Brain pericyte (primary cell): ENCODE measurements at regions not wholly inside any gene's neighbourhood (a gene's known extent, or its start where the extent isn't known, plus 50 kb on each side); places are given as distances from the start of the nearest gene placed in this dataset.
"Not testable (repeated sequence)": the region's sequence is repeated elsewhere in the genome, so short reads cannot be mapped to it uniquely, and the experiment has no call there.

Source experiments
- DNase-seq: peaks from one replicate; pipeline ENCODE4 v3.0.0-alpha.2; 2012; ENCODE audit warnings: low read depth, low spot score

DNA sequence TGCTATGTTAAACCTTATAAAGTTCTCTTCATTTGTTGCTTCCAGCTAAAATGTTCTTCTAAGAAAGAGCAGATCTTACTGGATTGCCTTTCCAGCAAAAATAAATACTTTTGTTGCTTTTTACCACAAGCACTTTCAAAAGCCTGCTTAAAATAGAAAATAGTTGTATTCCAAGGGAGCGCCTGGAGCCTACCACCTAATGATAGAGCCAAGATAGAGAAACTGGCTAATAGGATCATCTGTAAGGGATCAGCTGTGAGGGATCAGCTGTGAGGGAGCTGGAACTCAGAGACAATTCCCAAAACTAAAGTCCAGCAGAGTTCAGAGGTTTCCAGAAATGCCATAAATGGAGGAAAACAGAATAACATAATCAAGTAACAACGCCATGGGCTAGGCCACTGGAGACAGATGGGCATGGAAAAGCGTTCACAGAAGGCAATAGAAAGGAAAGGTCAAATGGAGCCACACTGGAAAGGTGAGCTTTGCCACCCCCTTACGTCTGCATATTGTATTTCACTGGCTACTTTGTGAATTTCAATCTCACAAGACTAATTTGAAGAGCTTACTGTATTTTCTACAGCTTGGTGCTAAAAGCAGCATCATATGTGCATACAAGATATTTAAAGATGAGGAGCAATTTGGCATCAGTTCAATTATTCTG is 140.6 kb upstream of the TLE4 start:
- DNase-seq: no peak

DNA sequence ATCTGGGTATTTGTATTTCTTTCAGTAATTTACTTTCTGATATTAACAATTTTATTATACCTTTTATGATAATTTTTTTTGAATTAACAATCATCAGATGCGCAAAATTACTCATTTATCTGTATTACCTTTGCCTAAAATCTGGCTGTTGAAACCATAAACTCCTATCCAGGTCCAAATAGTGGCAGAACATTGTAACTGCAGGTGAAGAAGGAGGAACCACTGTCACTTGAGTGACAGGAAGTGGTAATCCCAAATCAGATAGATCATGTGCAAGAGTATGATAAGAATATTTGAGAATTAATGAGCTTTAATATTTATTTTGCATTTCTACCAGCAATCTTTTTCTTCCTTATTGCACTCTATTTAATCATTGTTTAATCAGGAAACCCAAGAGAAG is 139.3 kb upstream of the TLE4 start:
- DNase-seq: no peak

DNA sequence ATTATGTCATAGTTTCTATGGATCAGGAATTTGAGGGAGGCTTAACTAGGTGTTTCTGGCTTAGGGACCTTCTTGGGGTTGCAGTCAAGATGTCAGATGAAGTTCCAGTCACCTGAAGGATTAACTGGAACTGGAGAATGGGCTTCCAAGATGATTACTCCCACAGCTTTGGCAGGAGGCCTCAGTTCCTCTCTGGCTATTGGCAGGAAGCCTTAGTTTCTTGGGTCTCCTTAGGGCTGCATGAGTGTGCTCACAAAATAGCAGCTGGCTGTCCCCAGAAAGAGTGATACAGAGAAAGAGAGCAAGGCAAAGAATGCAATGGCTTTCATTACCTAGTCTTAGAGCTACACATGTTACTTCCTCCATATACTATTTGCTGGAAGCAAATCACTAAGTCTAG is 138.1 kb upstream of the TLE4 start:
- no peak for DNase-seq

DNA sequence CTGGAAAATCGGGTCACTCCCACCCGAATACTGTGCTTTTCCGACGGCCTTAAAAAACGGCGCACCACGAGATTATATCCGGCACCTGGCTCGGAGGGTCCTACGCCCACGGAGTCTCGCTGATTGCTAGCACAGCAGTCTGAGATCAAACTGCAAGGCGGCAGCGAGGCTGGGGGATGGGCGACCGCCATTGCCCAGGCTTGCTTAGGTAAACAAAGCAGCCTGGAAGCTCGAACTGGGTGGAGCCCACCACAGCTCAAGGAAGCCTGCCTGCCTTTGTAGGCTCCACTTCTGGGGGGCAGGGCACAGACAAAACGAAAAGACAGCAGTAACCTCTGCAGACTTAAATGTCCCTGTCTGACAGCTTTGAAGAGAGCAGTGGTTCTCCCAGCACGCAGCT is 132.5 kb upstream of the TLE4 start:
- DNase-seq: not testable (repeated sequence)

DNA sequence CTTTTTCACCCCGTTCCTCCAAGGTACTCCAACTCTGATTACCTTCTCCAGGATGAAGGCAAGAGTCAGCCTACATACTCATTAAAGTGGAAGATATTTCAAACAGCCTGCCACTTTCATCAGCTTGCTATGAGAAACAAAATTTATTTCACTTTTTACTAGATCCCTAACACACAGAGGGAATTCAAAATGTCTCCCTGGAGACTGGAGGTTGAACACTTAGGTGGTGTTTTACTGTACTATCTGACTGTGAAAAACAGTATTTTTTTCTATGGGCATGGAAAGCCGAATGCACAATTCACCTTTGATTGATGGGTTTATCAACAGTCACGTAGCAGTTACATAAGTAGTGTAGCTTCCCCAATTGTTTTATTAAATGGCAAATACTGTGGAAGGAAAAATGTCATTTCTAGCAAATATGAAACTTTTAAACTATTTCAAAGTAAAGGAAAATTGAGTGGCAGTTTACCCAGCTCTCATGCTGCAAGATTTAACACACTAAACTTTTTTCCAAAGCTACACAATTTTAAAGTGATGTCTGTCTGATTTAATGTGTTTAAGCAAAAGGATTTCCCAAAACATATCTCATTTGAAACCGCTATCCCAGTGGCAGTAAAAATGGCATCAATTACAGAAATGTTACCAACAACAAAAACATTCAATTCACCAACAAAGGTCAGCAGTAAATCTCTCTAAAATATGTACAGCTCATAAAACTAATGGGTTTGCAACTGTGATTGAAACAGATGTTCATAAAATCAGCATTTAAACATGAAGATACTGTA is 125.0 kb upstream of the TLE4 start:
- DNase-seq: no peak

DNA sequence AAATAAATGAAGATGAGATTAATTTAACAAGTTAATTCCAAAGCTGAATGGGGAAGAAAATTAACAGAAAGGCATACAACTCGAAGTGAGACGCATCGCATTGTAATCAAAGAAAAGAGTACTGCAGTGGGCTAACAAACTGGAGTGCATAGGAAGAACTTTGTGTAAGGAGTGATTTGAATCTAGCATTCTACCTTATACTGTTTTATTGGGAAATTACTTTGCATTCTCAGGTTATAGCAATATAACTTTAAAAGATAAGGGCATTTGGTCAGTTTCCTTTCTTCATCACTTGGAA is 124.5 kb upstream of the TLE4 start:
- no peak for DNase-seq

DNA sequence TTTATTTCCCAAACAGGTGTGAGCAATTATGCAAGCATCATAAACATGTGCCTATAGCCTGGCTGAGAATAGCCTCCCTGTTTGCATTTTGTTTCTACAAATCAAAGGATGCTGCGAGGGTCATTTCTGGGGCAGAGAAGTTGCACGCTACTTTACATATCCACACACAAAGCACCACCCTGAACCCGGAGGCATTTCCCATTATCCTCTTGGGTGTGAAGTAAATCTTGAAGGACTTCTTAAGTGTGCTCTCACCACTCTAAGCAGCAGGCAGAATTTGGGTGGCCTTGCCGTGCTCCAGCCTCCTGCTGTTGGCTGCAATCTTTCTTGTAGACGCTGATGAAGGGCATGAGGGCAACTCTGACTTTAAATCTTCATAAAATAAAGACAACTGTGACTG is 124.0 kb upstream of the TLE4 start:
- DNase-seq: no peak

DNA sequence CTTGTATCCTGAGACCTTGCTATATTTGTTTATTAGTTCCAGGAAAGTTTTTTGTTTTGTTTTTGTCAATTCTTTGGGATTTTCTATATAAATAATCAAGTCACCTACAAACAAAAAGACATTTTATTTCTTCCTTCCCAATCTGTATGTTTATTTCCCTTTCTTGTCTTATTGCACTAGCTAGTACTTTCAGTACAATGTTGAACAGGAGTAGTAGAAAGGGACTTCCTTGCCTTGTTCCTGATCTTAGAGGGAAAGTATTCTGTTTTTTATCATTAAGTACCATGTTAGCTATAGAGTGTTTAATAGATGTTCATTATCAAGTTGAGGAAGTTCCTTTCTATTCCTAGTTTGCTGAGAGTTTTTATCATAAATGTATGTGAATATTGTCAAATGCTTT is 119.5 kb upstream of the TLE4 start:
- DNase-seq: no peak

DNA sequence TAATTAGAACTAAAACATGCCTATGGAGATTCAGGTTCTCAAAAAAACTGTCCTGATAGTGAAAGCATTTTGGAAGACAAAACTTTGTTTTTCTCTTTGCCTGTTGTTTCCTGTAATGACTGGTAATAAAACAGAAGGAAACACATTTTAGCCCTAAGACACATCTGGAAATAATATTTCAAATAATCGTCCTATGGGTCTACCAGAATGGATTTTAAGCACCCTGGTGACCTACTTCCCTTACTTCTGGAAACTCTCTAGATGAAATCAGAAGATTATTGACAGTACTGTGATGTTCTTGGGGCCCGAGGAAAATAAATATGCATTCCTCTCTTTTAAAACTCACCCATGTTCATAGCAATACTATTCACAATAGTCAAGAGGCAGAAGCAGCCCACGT is 110.1 kb upstream of the TLE4 start:
- DNase-seq: no peak

DNA sequence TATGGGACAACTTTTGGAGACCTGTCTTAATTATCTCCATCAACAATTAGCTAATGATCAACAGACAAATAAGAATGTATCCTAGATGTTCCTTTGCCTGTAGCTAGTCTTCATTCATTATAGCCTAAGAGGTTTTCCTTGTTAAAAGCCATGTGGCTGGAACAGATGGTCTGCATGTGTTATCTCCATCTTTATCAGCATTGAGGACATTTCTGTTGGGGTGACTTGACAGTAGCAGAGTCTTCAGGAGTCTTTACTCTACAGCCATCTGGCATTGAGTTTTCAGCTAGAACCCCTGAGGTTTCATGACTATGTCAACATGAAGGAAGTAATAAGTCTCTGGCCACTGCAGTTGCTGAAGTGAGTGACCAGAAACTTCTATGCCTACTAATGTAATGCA is 106.6 kb upstream of the TLE4 start:
- DNase-seq: no peak

DNA sequence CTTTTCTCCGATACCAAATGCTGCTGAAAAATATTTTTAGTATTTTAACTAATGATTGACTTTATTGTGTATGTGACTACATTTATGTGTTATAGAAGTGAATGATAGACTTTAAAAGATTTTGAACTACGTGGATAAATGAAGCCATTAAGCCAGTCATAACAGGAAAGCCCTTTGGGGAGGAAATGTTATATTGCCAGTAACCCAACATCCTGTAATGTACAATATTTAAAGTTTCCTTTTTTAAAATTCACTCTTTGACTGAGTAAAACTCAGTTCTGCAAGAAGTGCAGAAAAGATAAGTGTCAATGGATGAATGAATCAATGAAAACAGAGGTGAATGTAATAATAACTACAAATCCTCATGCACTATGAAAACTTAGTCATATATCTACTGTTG is 102.6 kb upstream of the TLE4 start:
- DNase-seq: no peak

DNA sequence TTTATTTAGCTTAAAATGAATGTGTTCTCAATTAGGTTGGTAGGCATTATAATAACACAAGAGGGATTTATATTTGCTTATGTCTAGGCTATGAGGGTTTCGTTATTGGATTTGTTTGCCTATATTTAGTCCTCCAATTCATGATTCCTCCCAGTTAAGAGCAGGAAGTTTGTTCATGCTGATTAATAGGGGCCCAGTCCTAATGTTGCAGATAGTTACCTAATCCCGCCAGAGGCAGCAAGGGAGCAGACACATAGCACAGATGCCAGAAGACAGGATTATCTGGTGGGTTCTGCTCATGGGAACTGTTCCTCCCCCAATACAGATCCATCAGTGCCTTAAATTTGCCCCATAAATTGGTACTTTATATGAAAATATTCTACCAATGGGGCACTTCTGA is 100.8 kb upstream of the TLE4 start:
- DNase-seq: no peak

DNA sequence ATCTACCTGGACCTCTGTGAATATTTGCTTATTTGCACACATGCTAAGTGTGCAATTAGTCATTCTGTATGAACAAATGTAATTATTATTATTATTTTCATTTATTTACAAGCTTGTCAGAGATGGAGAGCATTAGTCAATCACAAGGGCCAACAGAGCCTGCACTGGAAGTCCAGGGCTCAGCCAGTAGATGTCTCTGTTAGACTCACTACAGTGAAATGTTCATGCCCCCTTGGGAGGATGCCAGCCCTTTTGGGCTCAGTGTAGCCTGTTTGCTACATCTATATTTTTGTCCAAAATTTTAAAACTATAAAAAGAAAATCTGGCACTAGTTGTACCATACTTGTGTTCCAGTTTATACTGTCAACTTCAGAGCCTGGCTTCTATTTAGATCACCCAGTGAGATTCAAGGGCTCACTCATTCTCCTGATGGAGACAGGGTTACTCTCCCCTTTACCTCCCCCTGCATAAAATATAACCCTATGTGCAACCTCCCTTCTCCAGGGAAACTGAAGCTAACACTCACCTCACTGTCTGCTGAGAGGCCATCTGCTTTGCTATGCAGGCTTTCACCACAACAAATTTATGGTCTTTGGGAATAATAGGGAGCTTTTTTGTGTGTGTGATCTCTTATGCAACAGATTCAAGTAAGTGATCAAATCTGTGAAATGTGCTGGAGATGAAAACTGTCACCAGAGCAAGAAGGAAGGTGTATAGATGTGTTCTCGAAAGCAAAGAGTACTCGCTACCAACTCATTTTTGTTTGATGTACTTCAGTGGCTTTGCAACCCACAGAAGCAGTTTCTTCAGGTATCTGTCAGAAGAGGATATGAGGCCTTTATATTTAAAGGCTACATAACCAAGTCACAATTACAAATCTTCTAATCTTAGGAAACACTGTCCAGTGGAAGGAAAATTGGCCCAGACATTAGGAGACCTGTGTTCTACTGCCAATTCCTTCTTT is 99.9 kb upstream of the TLE4 start:
- DNase-seq: no peak

DNA sequence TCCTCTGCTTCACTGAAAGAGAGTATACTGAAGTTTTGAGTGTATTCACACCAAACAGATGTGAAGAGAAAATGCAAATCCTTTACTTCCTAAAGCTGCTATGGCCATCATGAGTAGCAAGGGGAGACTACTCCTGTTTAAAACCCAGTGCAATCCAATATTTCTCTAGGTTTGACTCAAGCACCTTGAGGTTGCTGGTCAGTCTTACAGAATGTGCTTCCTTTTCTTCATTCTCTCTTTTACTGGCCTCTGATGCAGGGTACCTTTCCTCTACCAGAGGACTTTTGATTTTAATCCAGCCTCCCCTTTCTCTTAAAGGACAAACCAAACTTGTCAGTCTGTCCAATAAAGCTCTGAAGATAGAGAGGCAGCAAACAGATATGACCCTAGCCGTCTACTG is 98.1 kb upstream of the TLE4 start:
- DNase-seq: no peak

DNA sequence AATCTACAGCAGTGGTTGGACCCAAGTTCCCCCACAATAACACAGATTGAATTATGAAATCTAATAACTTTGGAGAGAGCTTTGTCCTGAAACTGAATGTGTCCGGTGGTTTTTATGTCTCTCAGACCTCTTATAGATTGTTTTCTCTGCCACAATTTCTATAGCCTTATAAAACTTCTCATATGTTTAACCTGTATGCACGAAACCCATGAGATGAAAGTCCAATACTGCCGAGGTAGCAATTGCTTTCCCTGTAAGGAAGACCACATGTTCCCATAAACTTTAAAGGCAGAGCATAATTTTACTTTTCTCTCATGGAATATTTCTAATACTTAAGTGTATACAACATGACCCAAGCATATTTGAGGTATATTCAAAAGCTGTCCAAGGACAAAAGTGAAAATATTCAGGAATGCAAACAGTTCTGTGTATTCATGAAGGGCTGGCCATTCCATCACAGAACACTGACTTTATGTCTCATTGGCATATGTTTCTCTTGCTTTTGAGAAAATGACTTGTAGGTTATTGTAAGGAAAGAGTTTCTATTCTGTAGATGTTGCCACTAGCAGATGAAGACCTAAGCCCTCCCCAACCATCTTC is 94.4 kb upstream of the TLE4 start:
- DNase-seq: no peak

DNA sequence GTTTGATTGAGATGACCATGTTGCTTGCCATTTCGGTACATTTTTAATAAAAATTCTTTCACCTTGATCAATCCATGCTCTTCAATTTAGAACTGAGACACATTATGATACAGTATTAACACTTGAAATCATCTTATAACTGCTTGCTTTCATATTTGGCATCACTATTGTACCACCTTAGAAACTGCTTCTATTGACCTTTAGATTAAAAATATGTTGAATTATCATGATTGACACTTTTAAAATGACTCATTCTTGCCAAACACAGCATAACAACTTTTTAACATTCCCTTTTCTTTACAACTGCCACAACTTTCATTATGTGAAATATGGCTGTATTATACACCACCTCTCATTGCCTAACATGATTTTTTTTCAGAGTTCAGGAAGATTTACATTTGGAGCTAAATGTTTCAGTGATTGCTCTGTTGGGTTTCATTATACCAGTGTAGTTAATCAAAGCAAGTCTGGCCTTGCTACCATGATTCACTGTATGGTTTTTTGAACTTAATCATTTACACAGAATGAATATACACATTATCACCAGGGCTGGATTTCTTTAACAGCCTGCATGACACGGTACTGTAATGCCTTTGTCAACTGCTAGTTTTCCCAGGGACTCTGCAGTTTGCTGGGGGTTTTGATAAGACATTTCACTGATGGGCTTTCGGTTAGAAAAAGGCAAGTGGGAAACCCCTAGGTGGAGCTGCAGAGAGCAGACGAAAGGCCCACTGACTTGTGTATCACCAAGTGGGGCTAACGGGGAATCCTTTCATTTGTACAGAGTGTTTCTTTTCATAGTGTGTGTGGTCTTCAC is 93.6 kb upstream of the TLE4 start:
- DNase-seq: no peak

DNA sequence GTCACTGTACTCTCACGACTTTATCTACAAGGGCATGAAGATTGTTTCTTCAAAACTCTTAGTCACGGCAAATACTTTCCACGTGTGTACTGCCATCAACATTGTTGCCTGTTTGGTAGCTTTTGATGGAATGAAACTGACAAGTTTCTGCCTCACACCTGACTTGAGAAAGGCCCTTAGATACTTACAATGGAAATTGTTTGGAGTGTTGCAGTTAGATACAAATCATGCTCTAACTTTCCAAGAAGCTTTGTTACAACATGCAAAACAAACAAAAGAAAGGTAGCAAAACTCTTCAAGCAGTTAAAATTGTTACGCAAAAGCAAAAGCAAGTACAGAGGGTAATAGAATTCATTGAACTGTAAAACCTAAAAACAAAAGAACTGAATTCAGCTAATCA is 91.1 kb upstream of the TLE4 start:
- no peak for DNase-seq

DNA sequence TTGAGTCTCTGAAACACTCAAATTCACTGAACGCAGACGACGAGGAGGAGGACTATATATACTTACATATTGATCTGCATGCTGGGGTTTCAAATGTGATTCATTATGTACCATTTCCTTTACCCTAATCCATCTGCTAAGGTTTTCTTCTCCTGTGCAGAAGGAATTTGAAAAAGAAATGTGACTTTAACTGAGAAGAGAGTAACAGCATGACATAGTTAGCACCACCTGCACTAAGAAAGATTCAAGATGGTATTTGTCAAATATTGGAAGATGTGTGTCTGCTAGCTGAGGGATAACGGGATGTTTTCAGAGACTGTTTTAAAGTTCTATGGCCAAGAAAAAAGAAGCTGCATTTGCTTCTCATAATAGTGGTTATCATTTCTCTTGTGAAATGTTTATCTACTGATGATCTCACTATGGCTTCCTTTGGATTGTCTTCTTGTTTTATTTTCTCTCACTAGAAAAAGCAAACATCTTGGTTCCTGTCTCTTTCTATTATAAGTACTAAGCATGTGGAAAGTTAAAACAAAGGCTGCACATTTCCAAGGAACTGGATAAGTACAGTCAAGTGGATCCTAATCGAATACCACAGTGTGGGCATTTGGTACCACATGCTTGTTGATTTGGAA is 89.8 kb upstream of the TLE4 start:
- peak; percentile 30 for DNase-seq

DNA sequence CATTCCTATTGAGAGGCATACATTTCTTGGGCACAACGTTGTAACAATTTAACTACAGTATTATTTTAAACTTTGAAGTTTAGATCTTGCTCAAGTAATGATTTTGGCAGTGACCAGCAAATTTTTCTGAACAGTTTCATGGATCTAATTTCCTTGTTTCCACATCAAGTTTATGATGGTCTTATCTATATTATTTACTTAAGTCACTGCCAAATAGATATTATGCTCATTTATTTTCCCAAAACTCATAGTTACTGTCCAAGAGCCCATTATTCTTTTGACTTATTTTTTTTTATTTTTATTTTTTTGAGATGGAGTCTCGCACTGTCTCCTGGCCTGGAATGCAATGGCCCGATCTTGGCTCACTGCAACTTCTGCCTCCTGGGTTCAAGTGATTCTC is 86.5 kb upstream of the TLE4 start:
- no peak for DNase-seq

DNA sequence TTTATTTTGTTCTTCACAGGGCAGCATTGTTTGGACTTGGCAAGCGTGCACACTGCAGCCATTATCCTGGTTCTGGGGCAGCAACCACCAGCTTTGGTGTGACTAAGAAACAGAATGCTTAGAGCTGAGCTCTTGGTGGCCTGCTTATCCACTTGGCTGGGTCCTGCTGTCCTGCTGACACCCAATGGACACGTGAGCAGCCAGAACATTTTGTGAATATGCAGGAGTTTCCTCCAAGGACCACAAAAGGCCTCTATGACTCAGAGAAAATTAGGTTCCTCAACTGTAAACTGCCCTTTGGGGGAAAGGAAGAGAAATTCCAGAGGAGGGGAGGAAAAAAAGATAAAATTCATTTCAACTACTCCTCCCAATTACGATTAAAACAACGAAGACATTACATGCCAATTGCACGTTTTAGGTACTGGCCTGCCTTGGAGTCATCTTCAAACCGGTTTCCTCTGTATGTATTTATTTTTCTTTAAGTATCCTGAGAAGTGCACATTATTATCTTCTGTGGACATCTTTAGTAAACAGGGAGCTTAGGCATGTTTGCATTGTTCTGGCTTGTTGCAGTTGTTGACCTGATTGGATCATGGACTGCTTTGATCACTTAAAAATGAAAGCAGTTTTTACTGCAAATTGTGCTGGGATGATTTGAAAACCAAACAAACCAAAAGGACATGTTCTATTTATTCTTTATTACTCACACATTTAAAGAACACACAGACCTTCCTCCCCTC is 82.3 kb upstream of the TLE4 start:
- DNase-seq: peak; percentile 33
